Uterus (tissue), 2 donors: ENCODE measurements at regions not wholly inside any gene's neighbourhood (a gene's known extent, or its start where the extent isn't known, plus 50 kb on each side); places are given as distances from the start of the nearest gene placed in this dataset.

Experiments
- POLR2A ChIP-seq, 2 donors: fragments of 450-650 bp; IDR thresholded peaks; one replicate each; pipeline ENCODE4 v1.6.1; 2016; ENCODE audit warnings: antibody characterized with exemption in 2 of 2, mild to moderate bottlenecking in 1 of 2, moderate library complexity in 1 of 2
- TF ChIP-seq, protein P1 (sequence below), 4 experiments: fragments of 200-600 bp in 2 of 4; fragments of 450-650 bp in 2 of 4; sonication (generic) in 2 of 4; IDR thresholded peaks; one replicate each; pipeline ENCODE4 v1.5.1; 2016 to 2019; ENCODE audit warnings: antibody characterized with exemption in 4 of 4, mild to moderate bottlenecking in 2 of 4, moderate library complexity in 1 of 4

GRCh38 chr5:68821056-68821455 lies 272.8 kb upstream of the SLC30A5 start:
- TF ChIP-seq POLR2A (IDR thresholded peaks at IDR 0.05) = no peak
- TF ChIP-seq, protein P1, sequence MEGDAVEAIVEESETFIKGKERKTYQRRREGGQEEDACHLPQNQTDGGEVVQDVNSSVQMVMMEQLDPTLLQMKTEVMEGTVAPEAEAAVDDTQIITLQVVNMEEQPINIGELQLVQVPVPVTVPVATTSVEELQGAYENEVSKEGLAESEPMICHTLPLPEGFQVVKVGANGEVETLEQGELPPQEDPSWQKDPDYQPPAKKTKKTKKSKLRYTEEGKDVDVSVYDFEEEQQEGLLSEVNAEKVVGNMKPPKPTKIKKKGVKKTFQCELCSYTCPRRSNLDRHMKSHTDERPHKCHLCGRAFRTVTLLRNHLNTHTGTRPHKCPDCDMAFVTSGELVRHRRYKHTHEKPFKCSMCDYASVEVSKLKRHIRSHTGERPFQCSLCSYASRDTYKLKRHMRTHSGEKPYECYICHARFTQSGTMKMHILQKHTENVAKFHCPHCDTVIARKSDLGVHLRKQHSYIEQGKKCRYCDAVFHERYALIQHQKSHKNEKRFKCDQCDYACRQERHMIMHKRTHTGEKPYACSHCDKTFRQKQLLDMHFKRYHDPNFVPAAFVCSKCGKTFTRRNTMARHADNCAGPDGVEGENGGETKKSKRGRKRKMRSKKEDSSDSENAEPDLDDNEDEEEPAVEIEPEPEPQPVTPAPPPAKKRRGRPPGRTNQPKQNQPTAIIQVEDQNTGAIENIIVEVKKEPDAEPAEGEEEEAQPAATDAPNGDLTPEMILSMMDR (IDR thresholded peaks at IDR 0.05) = no peak
